Kidney epithelial cell (primary cell): ENCODE measurements at regions not wholly inside any gene's neighbourhood (a gene's known extent, or its start where the extent isn't known, plus 50 kb on each side); places are given as distances from the start of the nearest gene placed in this dataset.

Experiments used
- DNase-seq: peaks from one replicate; pipeline ENCODE4 v3.0.0-alpha.2; 2010; ENCODE audit warnings: low read depth
- H3K27me3 ChIP-seq: 2 replicates; pipeline ENCODE4 v1.6.0; 2011; ENCODE audit warnings: low read length; ENCODE audit not compliant: control insufficient read depth, insufficient read depth
- H3K36me3 ChIP-seq: 2 replicates; pipeline ENCODE4 v1.5.1; 2011; ENCODE audit warnings: low read length; ENCODE audit not compliant: control insufficient read depth, insufficient read depth
- H3K4me3 ChIP-seq: 2 replicates; pipeline ENCODE4 v1.5.1; 2011; ENCODE audit warnings: low read depth, mild to moderate bottlenecking, control low read depth, low read length
- CTCF ChIP-seq: IDR thresholded peaks from 2 replicates; pipeline ENCODE4 v1.5.1; 2011; ENCODE audit warnings: mild to moderate bottlenecking, moderate library complexity, low read length, control low read depth, inconsistent platforms; ENCODE audit not compliant: insufficient read depth, poor library complexity, severe bottlenecking

GRCh38 chr5:169442913-169443784 lies 140.4 kb upstream of the SPDL1 start:
- no peak overlapping the region for H3K4me3 ChIP-seq
- no peaks in the 10 kb centered on the region for H3K36me3 ChIP-seq
- H3K27me3 ChIP-seq = no peaks in the 10 kb centered on the region
- no peak for DNase-seq
- TF ChIP-seq CTCF = no peak

- TF ChIP-seq CTCF = no peak
- H3K27me3 ChIP-seq = no peaks in the 10 kb centered on the region
- no peak overlapping the region for H3K4me3 ChIP-seq
- no peak for DNase-seq
- H3K36me3 ChIP-seq = no peaks in the 10 kb centered on the region
Measured at GRCh38 chr5:169442403-169442874, 141.1 kb upstream of the SPDL1 start.

- DNase-seq = no peak
- Histone ChIP-seq H3K4me3 (no peak overlapping the region), H3K27me3 (no peaks in the 10 kb centered on the region), H3K36me3 (no peaks in the 10 kb centered on the region)
- no peak for TF ChIP-seq CTCF
Measured at GRCh38 chr5:169440107-169440705, 139.3 kb upstream of the SLIT3 start.

- Histone ChIP-seq H3K4me3 (no peak overlapping the region), H3K36me3 (no peaks in the 10 kb centered on the region), H3K27me3 (no peaks in the 10 kb centered on the region)
- no peak for TF ChIP-seq CTCF
- DNase-seq = no peak
Measured at GRCh38 chr5:169439362-169439761, 138.4 kb upstream of the SLIT3 start.

- TF ChIP-seq CTCF = no peak
- Histone ChIP-seq H3K27me3 (no peaks in the 10 kb centered on the region), H3K36me3 (no peaks in the 10 kb centered on the region), H3K4me3 (no peak overlapping the region)
- no peak for DNase-seq
Measured at GRCh38 chr5:169435506-169436229, 134.7 kb upstream of the SLIT3 start.
